A549 (cell line): ENCODE measurements at regions not wholly inside any gene's neighbourhood (a gene's known extent, or its start where the extent isn't known, plus 50 kb on each side); places are given as distances from the start of the nearest gene placed in this dataset.

Source experiments
- ATAC-seq, 2 experiments: fragments of 200-7000 bp in 1 of 2; fragments of >200 bp in 1 of 2; cut with Nextera tagmentation in 1 of 2; cut with Tn5 transposase in 1 of 2; 3 replicates each; pipeline versions ENCODE4 v1.8.0 to v1.9.1; 2018 to 2020; ENCODE audit warnings: mild to moderate bottlenecking in 1 of 2, moderate library complexity in 1 of 2
- CTCF ChIA-PET: fragments of 300-600 bp; sonication (Branson Sonifier 250); formaldehyde crosslinking; extraction: SDS; loops from one replicate; lab custom pipeline; 2021; ENCODE audit warnings: antibody characterized with exemption, inconsistent platforms; lab: Yijun Ruan, JAX
- POLR2A ChIA-PET: fragments of 350-600 bp; formaldehyde crosslinking; extraction: SDS; loops from one replicate; lab custom pipeline; 2021; ENCODE audit warnings: antibody characterized with exemption, inconsistent platforms; lab: Yijun Ruan, JAX
- DNase-seq, 2 experiments: peaks; one replicate each; pipeline versions ENCODE4 v3.0.0 to v3.0.0-alpha.2; 2011 to 2016; ENCODE audit warnings: low read depth in 1 of 2, low spot score in 1 of 2
- FAIRE-seq: peaks from 2 replicates; lab custom pipeline; 2011; peaks lifted over from hg19 to GRCh38; lab: Jason Lieb, UNC
- H3K27ac ChIP-seq, 2 experiments: fragments of >200 bp; sonication (Bioruptor Twin); formaldehyde crosslinking; 3 replicates each; pipeline ENCODE4 v1.5.1; 2016 to 2017
- H3K4me1 ChIP-seq: fragments of >200 bp; sonication (Bioruptor Twin); formaldehyde crosslinking; 3 replicates; pipeline ENCODE4 v1.6.1; 2016
- H3K4me2 ChIP-seq: fragments of >200 bp; sonication (Bioruptor Twin); formaldehyde crosslinking; 3 replicates; pipeline ENCODE4 v1.6.1; 2016
- H3K4me3 ChIP-seq: fragments of >200 bp; sonication (Bioruptor Twin); formaldehyde crosslinking; 3 replicates; pipeline ENCODE4 v1.5.1; 2016
- H3K9me3 ChIP-seq: fragments of >200 bp; sonication (Bioruptor Twin); formaldehyde crosslinking; 3 replicates; pipeline ENCODE4 v1.6.1; 2016
- CBX8 ChIP-seq: fragments of 200-600 bp; sonication (generic); IDR thresholded peaks from 2 replicates; pipeline ENCODE4 v1.6.1; 2016
- EHF ChIP-seq: fragments of 250-450 bp; sonication (Bioruptor Pico); IDR thresholded peaks from 2 replicates; pipeline ENCODE4 v1.5.0; 2020; ENCODE audit warnings: mild to moderate bottlenecking
- FOSB ChIP-seq: fragments of 250-450 bp; sonication (Bioruptor Pico); IDR thresholded peaks from 2 replicates; pipeline ENCODE4 v1.5.0; 2020; ENCODE audit warnings: mild to moderate bottlenecking, moderate library complexity
- HEYL ChIP-seq: fragments of 250-450 bp; sonication (Bioruptor Pico); IDR thresholded peaks from 2 replicates; pipeline ENCODE4 v1.8.0; 2021; ENCODE audit warnings: mild to moderate bottlenecking, moderate library complexity
- HOXB13 ChIP-seq: fragments of 250-450 bp; sonication (Bioruptor Pico); IDR thresholded peaks from 2 replicates; pipeline ENCODE4 v1.5.0; 2020; ENCODE audit warnings: low read depth, mild to moderate bottlenecking, moderate library complexity
- MAFK ChIP-seq: fragments of 450-650 bp; IDR thresholded peaks from 2 replicates; pipeline ENCODE4 v1.6.1; 2014; ENCODE audit not compliant: partially characterized antibody
- NR3C1 ChIP-seq: fragments of >200 bp; sonication (Bioruptor Twin); formaldehyde crosslinking; IDR thresholded peaks from 3 replicates; pipeline ENCODE4 v1.6.1; 2017
- PBX3 ChIP-seq: IDR thresholded peaks from 2 replicates; pipeline ENCODE4 v1.6.1; 2012
- POLR2A ChIP-seq: IDR thresholded peaks from 2 replicates; pipeline ENCODE4 v1.6.1; 2012; ENCODE audit warnings: mild to moderate bottlenecking, low read length
- RAD21 ChIP-seq, 2 experiments: fragments of >200 bp in 1 of 2; sonication (Bioruptor Twin) in 1 of 2; formaldehyde crosslinking in 1 of 2; IDR thresholded peaks in 1 of 2; conservative IDR thresholded peaks in 1 of 2; 2 replicates in 1 of 2; 3 replicates in 1 of 2; pipeline ENCODE4 v1.6.1; 2012 to 2018; ENCODE audit warnings: inconsistent platforms in 1 of 2
- RCOR1 ChIP-seq: fragments of 150-350 bp; IDR thresholded peaks from 2 replicates; pipeline ENCODE4 v1.6.1; 2014; ENCODE audit warnings: antibody characterized with exemption, low read length, low read depth
- USF2 ChIP-seq: fragments of 450-650 bp; IDR thresholded peaks from 2 replicates; pipeline ENCODE4 v1.6.1; 2014; ENCODE audit warnings: antibody characterized with exemption
- ZSCAN20 ChIP-seq: fragments of 250-450 bp; sonication (Bioruptor Pico); IDR thresholded peaks from 2 replicates; pipeline ENCODE4 v1.8.0; 2022; ENCODE audit warnings: mild to moderate bottlenecking, moderate library complexity
- WGBS: methylation state at CpG from one replicate; pipeline ENCODE4 v1.1.6; 2017; ENCODE audit errors: missing lambda C conversion rate; 5-methylcytosine and 5-hydroxymethylcytosine counted together
- TF ChIP-seq, protein P1 (sequence below): fragments of 250-450 bp; sonication (Bioruptor Pico); IDR thresholded peaks from 2 replicates; pipeline ENCODE4 v1.5.0; 2021; ENCODE audit warnings: mild to moderate bottlenecking, moderate library complexity, borderline replicate concordance
- TF ChIP-seq, protein P2 (sequence below): fragments of 200-600 bp; sonication (generic); IDR thresholded peaks from 2 replicates; pipeline ENCODE4 v1.6.1; 2016; ENCODE audit warnings: antibody characterized with exemption, mild to moderate bottlenecking, moderate library complexity

DNA sequence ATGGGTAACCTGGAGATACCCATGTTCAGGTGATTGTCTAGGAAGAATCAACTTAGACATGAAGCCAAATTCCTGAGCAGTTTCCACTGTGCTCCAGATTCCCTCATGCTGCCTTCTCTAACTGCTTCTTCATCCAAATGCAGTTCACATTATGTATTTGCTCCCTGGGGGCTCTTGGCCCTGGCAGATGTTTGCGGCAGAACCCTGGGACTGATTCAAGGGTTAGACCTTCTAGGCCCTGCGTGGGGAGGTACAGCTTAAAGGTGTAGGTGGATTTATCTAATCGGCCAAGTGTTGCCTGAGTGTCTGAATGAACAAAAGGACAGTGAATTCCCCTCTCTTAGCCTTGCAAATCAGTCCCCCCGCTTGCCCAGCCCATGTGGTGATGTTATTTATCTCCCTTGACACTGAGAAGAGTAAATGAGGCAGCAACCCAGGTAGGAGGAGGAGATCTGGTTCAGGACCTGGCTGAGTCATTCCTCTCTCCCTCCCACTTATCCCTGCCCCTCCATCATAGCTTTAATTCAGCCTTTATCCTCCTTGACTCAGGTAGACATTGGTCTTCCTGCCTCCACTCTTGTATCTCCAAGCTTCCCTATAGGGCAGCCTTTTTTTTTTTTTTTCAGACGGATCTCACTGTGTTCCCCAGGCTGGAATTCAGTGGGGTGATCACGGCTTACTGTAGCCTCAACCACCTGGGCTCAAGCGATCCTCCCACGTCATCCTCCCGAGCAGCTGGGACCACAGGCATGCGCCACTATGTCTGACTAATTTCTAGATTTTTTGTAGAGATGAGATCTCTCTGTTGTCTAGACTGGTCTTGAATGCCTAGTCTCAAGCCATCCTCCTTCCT is 54.8 kb downstream of the MAGEF1 start:
- DNase-seq: no peak
- ChIA-PET POLR2A (no interaction called here), CTCF (no interaction called here)
- no peak for FAIRE-seq
- H3K4me2 ChIP-seq: no peak overlapping the region
- H3K4me3 ChIP-seq: no peak overlapping the region
- TF ChIP-seq RAD21 (conservative IDR thresholded peaks at IDR 0.05 in 1 of 2, IDR thresholded peaks at IDR 0.05 in 1 of 2) (no peak), FOSB (CRISPR knock-in tag) (no peak), PBX3 (no peak), CBX8 (no peak), ZSCAN20 (CRISPR knock-in tag) (no peak), NR3C1 (no peak), HOXB13 (CRISPR knock-in tag) (no peak), HEYL (CRISPR knock-in tag) (no peak)
- TF ChIP-seq, protein P1, sequence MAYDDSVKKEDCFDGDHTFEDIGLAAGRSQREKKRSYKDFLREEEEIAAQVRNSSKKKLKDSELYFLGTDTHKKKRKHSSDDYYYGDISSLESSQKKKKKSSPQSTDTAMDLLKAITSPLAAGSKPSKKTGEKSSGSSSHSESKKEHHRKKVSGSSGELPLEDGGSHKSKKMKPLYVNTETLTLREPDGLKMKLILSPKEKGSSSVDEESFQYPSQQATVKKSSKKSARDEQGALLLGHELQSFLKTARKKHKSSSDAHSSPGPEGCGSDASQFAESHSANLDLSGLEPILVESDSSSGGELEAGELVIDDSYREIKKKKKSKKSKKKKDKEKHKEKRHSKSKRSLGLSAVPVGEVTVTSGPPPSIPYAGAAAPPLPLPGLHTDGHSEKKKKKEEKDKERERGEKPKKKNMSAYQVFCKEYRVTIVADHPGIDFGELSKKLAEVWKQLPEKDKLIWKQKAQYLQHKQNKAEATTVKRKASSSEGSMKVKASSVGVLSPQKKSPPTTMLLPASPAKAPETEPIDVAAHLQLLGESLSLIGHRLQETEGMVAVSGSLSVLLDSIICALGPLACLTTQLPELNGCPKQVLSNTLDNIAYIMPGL (CRISPR knock-in tag): no peak
- WGBS: 82% methylated on average over 10 of the region's 10 CpGs
- no peaks in the 10 kb centered on the region for H3K4me1 ChIP-seq
- H3K9me3 ChIP-seq: no peaks in the 10 kb centered on the region
- no peak for ATAC-seq
- no peak overlapping the region for H3K27ac ChIP-seq

DNA sequence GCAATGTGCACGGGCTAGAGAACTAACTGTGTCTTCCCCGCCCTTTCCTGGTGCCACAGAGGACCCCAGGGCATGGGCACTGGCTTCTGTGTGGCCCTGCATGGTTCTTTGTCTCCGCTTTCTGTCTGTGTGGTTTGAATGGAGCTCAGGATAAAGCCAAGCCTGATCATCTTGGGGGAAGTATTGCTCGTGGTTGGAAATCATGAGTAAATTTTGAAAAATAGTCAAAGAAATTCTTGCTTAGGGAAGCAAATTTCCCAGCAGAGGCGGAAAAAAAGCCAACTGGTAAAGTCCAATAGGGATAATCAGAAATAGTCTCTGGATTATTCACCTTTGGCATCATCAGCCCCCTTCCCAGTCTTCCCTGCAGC is 55.4 kb downstream of the MAGEF1 start:
- no peak overlapping the region for H3K27ac ChIP-seq
- FAIRE-seq (no peak), DNase-seq (no peak), ATAC-seq (no peak)
- H3K4me1 ChIP-seq: no peaks in the 10 kb centered on the region
- ChIA-PET POLR2A (no interaction called here), CTCF (no interaction called here)
- H3K4me2 ChIP-seq: no peak overlapping the region
- TF ChIP-seq, protein P2, sequence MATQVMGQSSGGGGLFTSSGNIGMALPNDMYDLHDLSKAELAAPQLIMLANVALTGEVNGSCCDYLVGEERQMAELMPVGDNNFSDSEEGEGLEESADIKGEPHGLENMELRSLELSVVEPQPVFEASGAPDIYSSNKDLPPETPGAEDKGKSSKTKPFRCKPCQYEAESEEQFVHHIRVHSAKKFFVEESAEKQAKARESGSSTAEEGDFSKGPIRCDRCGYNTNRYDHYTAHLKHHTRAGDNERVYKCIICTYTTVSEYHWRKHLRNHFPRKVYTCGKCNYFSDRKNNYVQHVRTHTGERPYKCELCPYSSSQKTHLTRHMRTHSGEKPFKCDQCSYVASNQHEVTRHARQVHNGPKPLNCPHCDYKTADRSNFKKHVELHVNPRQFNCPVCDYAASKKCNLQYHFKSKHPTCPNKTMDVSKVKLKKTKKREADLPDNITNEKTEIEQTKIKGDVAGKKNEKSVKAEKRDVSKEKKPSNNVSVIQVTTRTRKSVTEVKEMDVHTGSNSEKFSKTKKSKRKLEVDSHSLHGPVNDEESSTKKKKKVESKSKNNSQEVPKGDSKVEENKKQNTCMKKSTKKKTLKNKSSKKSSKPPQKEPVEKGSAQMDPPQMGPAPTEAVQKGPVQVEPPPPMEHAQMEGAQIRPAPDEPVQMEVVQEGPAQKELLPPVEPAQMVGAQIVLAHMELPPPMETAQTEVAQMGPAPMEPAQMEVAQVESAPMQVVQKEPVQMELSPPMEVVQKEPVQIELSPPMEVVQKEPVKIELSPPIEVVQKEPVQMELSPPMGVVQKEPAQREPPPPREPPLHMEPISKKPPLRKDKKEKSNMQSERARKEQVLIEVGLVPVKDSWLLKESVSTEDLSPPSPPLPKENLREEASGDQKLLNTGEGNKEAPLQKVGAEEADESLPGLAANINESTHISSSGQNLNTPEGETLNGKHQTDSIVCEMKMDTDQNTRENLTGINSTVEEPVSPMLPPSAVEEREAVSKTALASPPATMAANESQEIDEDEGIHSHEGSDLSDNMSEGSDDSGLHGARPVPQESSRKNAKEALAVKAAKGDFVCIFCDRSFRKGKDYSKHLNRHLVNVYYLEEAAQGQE: no peak
- peak; percentile 35 for TF ChIP-seq MAFK
- no peak overlapping the region for H3K4me3 ChIP-seq
- no peaks in the 10 kb centered on the region for H3K9me3 ChIP-seq
- WGBS: 52% methylated on average over 5 of the region's 5 CpGs

GRCh38 chr3:184655597-184655996 is 56.3 kb downstream of the MAGEF1 start:
- Histone ChIP-seq H3K4me3 (no peak overlapping the region), H3K4me2 (no peak overlapping the region), H3K9me3 (no peaks in the 10 kb centered on the region), H3K27ac (no peak overlapping the region), H3K4me1 (no peaks in the 10 kb centered on the region)
- no peak for ATAC-seq
- POLR2A ChIA-PET: no interaction called here
- CTCF ChIA-PET: no interaction called here
- DNase-seq: no peak
- TF ChIP-seq USF2 (no peak), POLR2A (no peak), ZSCAN20 (CRISPR knock-in tag) (no peak), RCOR1 (no peak), EHF (CRISPR knock-in tag) (no peak)
- TF ChIP-seq, all 56 proteins: peak for 0
- 44% methylated on average over 2 of the region's 2 CpGs for WGBS
- FAIRE-seq: no peak
